H1 (cell line): ENCODE measurements at regions not wholly inside any gene's neighbourhood (a gene's known extent, or its start where the extent isn't known, plus 50 kb on each side); places are given as distances from the start of the nearest gene placed in this dataset.

Experiments used
- CTCF ChIA-PET: fragments of 300-600 bp; sonication (Branson Sonifier 250); formaldehyde crosslinking; loops from one replicate; lab custom pipeline; 2021; ENCODE audit not compliant: partially characterized antibody; lab: Charles Lee
- POLR2A ChIA-PET: fragments of 300-600 bp; sonication (Branson Sonifier 250); formaldehyde crosslinking; loops from one replicate; lab custom pipeline; 2021; ENCODE audit warnings: inconsistent platforms; ENCODE audit not compliant: partially characterized antibody; lab: Charles Lee
- DNase-seq, 2 experiments: peaks; one replicate each; pipeline versions ENCODE4 v3.0.0 to v3.0.0-alpha.2; 2010 to 2022; ENCODE audit warnings: low spot score in 2 of 2, low read depth in 1 of 2, mixed read lengths in 1 of 2
- FAIRE-seq: peaks from 2 replicates; lab custom pipeline; 2011; peaks lifted over from hg19 to GRCh38; lab: Jason Lieb, UNC
- H2AFZ ChIP-seq: 2 replicates; pipeline ENCODE4 v1.8.1; 2012; ENCODE audit warnings: low read length, inconsistent platforms
- H2AK5ac ChIP-seq: 2 replicates; pipeline ENCODE4 v1.6.1; 2013; ENCODE audit warnings: low read depth, low read length
- H2BK120ac ChIP-seq: replicated peaks from 2 replicates; pipeline ENCODE3; 2013; ENCODE audit warnings: low read depth, low read length, inconsistent platforms
- H2BK12ac ChIP-seq: 2 replicates; pipeline ENCODE4 v1.6.1; 2013; ENCODE audit warnings: low read depth, low read length
- H2BK15ac ChIP-seq: 2 replicates; pipeline ENCODE4 v1.6.1; 2013; ENCODE audit warnings: low read length
- H2BK20ac ChIP-seq: 2 replicates; pipeline ENCODE4 v1.6.1; 2013; ENCODE audit warnings: low read length
- H2BK5ac ChIP-seq: 2 replicates; pipeline ENCODE4 v1.6.1; 2013; ENCODE audit warnings: low read depth, low read length
- H3K14ac ChIP-seq: 2 replicates; pipeline ENCODE4 v1.6.1; 2013; ENCODE audit warnings: inconsistent platforms; ENCODE audit not compliant: insufficient read length
- H3K18ac ChIP-seq: 2 replicates; pipeline ENCODE4 v1.6.1; 2013; ENCODE audit warnings: low read length; ENCODE audit errors: extremely low read depth
- H3K23ac ChIP-seq: 2 replicates; pipeline ENCODE4 v1.6.1; 2013; ENCODE audit warnings: inconsistent platforms; ENCODE audit not compliant: insufficient read length
- H3K23me2 ChIP-seq: 2 replicates; pipeline ENCODE4 v1.6.1; 2013; ENCODE audit warnings: low read depth, low read length
- H3K27ac ChIP-seq: 2 replicates; pipeline ENCODE4 v1.6.1; 2011; ENCODE audit warnings: low read depth, low read length, inconsistent platforms
- H3K27me3 ChIP-seq, 4 experiments: replicated peaks in 1 of 4; 1 replicate in 1 of 4; 2 replicates in 3 of 4; pipeline versions ENCODE4 v1.6.1 to v1.8.1; 2011 to 2013; ENCODE audit warnings: low read length in 3 of 4, mild to moderate bottlenecking in 3 of 4, inconsistent platforms in 2 of 4, mixed read lengths in 2 of 4, moderate library complexity in 1 of 4; ENCODE audit not compliant: control insufficient read depth in 3 of 4, insufficient read depth in 3 of 4; ENCODE audit errors: extremely low read depth in 1 of 4
- H3K36me3 ChIP-seq, 4 experiments: 2 replicates each; pipeline versions ENCODE4 v1.6.1 to v1.8.1; 2011 to 2013; ENCODE audit warnings: mild to moderate bottlenecking in 4 of 4, low read length in 3 of 4, moderate library complexity in 2 of 4, control low read depth in 1 of 4, inconsistent platforms in 1 of 4; ENCODE audit not compliant: insufficient read depth in 4 of 4, control insufficient read depth in 2 of 4
- H3K4ac ChIP-seq: replicated peaks from 2 replicates; pipeline ENCODE3; 2013; ENCODE audit warnings: low read length, low read depth, mixed read lengths, inconsistent platforms; ENCODE audit not compliant: insufficient read length
- H3K4me1 ChIP-seq, 4 experiments: replicated peaks in 1 of 4; 1 replicate in 1 of 4; 2 replicates in 3 of 4; pipeline versions ENCODE4 v1.6.1 to v1.8.1; 2011 to 2013; ENCODE audit warnings: low read length in 3 of 4, inconsistent platforms in 2 of 4, mixed read lengths in 1 of 4; ENCODE audit not compliant: insufficient read depth in 4 of 4, control insufficient read depth in 3 of 4
- H3K4me2 ChIP-seq, 2 experiments: 2 replicates each; pipeline versions ENCODE4 v1.6.1 to v1.8.1; 2011 to 2013; ENCODE audit warnings: low read depth in 2 of 2, low read length in 2 of 2, control low read depth in 1 of 2, inconsistent platforms in 1 of 2, mild to moderate bottlenecking in 1 of 2; ENCODE audit not compliant: insufficient read depth in 1 of 2
- H3K4me3 ChIP-seq, 4 experiments: fragments of 200-600, 300-600 bp in 1 of 4; sonication (generic), shearing (Covaris generic), sonication (Bioruptor Twin) in 1 of 4; 2 replicates each; pipeline versions ENCODE4 v1.5.1 to v1.8.1; 2011 to 2016; ENCODE audit warnings: low read length in 4 of 4, low read depth in 3 of 4, control low read depth in 2 of 4, inconsistent platforms in 2 of 4, mild to moderate bottlenecking in 2 of 4, mixed read lengths in 1 of 4, moderate library complexity in 1 of 4; ENCODE audit not compliant: insufficient read depth in 2 of 4; ENCODE audit errors: extremely low read depth in 1 of 4
- H3K56ac ChIP-seq: replicated peaks from 2 replicates; pipeline ENCODE3; 2013; ENCODE audit warnings: low read depth, mild to moderate bottlenecking, mixed read lengths, low read length, inconsistent platforms; ENCODE audit not compliant: insufficient read length
- H3K79me1 ChIP-seq: 2 replicates; pipeline ENCODE4 v1.6.1; 2013; ENCODE audit warnings: low read depth, low read length, control low read depth
- H3K79me2 ChIP-seq, 2 experiments: 2 replicates each; pipeline versions ENCODE4 v1.6.1 to v1.8.1; 2012 to 2013; ENCODE audit warnings: low read length in 2 of 2, mild to moderate bottlenecking in 2 of 2, inconsistent platforms in 1 of 2; ENCODE audit not compliant: insufficient read depth in 2 of 2, control insufficient read depth in 1 of 2
- H3K9ac ChIP-seq, 4 experiments: replicated peaks in 1 of 4; 1 replicate in 1 of 4; 2 replicates in 3 of 4; pipeline versions ENCODE4 v1.6.1 to v1.8.1; 2011 to 2013; ENCODE audit warnings: low read depth in 3 of 4, low read length in 3 of 4, control low read depth in 2 of 4, mild to moderate bottlenecking in 2 of 4, moderate library complexity in 2 of 4, inconsistent platforms in 1 of 4; ENCODE audit errors: extremely low read depth in 1 of 4
- H3K9me3 ChIP-seq, 2 experiments: 2 replicates each; pipeline versions ENCODE4 v1.6.1 to v1.8.1; 2012 to 2013; ENCODE audit warnings: mild to moderate bottlenecking in 2 of 2, moderate library complexity in 2 of 2, control low read depth in 1 of 2, inconsistent platforms in 1 of 2, low read depth in 1 of 2, low read length in 1 of 2, mixed read lengths in 1 of 2; ENCODE audit not compliant: insufficient read depth in 2 of 2
- H4K20me1 ChIP-seq, 2 experiments: replicated peaks in 1 of 2; 2 replicates each; pipeline versions ENCODE3 to v1.8.1; 2011 to 2013; ENCODE audit warnings: inconsistent platforms in 2 of 2, low read length in 2 of 2, mild to moderate bottlenecking in 1 of 2; ENCODE audit not compliant: insufficient read depth in 2 of 2, control insufficient read depth in 1 of 2
- H4K5ac ChIP-seq: 2 replicates; pipeline ENCODE4 v1.6.1; 2013; ENCODE audit warnings: low read length, low read depth, mixed read lengths, inconsistent platforms; ENCODE audit not compliant: insufficient read length
- H4K8ac ChIP-seq: 2 replicates; pipeline ENCODE4 v1.8.0; 2013; ENCODE audit warnings: mild to moderate bottlenecking, moderate library complexity, low read length, inconsistent platforms; ENCODE audit not compliant: insufficient read depth; ENCODE audit errors: extremely low read depth
- H4K91ac ChIP-seq: replicated peaks from 2 replicates; pipeline ENCODE3; 2013; ENCODE audit warnings: low read length, mixed read lengths, inconsistent platforms; ENCODE audit not compliant: insufficient read length
- BACH1 ChIP-seq: IDR thresholded peaks from 2 replicates; pipeline ENCODE4 v1.6.1; 2012; ENCODE audit warnings: low read length, improper control_type of control experiment
- BRCA1 ChIP-seq: IDR thresholded peaks from 2 replicates; pipeline ENCODE4 v1.6.1; 2012; ENCODE audit warnings: low read depth, low read length, improper control_type of control experiment
- CBX5 ChIP-seq: fragments of 300-800, 300-1000 bp; sonication (generic); IDR thresholded peaks from 2 replicates; pipeline ENCODE4 v1.7.1; 2016; ENCODE audit warnings: antibody characterized with exemption, low read length, low read depth
- CTBP2 ChIP-seq: IDR thresholded peaks from 2 replicates; pipeline ENCODE4 v1.7.0; 2011; ENCODE audit warnings: borderline replicate concordance, mild to moderate bottlenecking, moderate library complexity, mixed read lengths, low read length; ENCODE audit not compliant: insufficient read depth, insufficient read length
- EP300 ChIP-seq, 2 experiments: IDR thresholded peaks; 1 replicate in 1 of 2; 2 replicates in 1 of 2; pipeline ENCODE4 v1.6.1; 2011 to 2012; ENCODE audit warnings: low read depth in 2 of 2, low read length in 2 of 2, mild to moderate bottlenecking in 2 of 2, borderline replicate concordance in 1 of 2, inconsistent platforms in 1 of 2, moderate library complexity in 1 of 2
- EZH2 ChIP-seq: fragments of 200-600 bp; sonication (generic); IDR thresholded peaks from 2 replicates; pipeline ENCODE4 v1.7.1; 2012; ENCODE audit warnings: low read depth, mild to moderate bottlenecking, moderate library complexity, low read length, inconsistent platforms; ENCODE audit not compliant: severe bottlenecking
- GTF2F1 ChIP-seq: IDR thresholded peaks from 2 replicates; pipeline ENCODE4 v1.6.1; 2012; ENCODE audit warnings: low read depth, low read length, improper control_type of control experiment, borderline replicate concordance
- POLR2AphosphoS5 ChIP-seq: IDR thresholded peaks from 2 replicates; pipeline ENCODE4 v1.6.1; 2011; ENCODE audit warnings: low read depth, low read length
- RAD21 ChIP-seq, 2 experiments: IDR thresholded peaks in 1 of 2; conservative IDR thresholded peaks in 1 of 2; 2 replicates each; pipeline ENCODE4 v1.6.1; 2011; ENCODE audit warnings: low read depth in 2 of 2, low read length in 2 of 2, improper control_type of control experiment in 1 of 2, inconsistent platforms in 1 of 2, mild to moderate bottlenecking in 1 of 2, moderate library complexity in 1 of 2
- RFX5 ChIP-seq: IDR thresholded peaks from 2 replicates; pipeline ENCODE4 v1.6.1; 2011; ENCODE audit warnings: low read depth, low read length, improper control_type of control experiment, borderline replicate concordance
- RNF2 ChIP-seq: fragments of 200-900, 300-1000 bp; sonication (generic); IDR thresholded peaks from 2 replicates; pipeline ENCODE4 v1.7.1; 2016; ENCODE audit warnings: borderline replicate concordance, low read depth, mild to moderate bottlenecking, antibody characterized with exemption, low read length; ENCODE audit not compliant: poor library complexity, severe bottlenecking; ENCODE audit errors: missing control alignments
- SP4 ChIP-seq: IDR thresholded peaks from 2 replicates; pipeline ENCODE4 v1.6.1; 2012; ENCODE audit warnings: low read length, inconsistent platforms
- TCF12 ChIP-seq: IDR thresholded peaks from 2 replicates; pipeline ENCODE4 v1.6.1; 2011; ENCODE audit warnings: low read depth, mild to moderate bottlenecking, low read length
- WGBS, 2 experiments: shearing (Covaris generic) in 1 of 2; methylation state at CpG; one replicate each; pipeline versions ENCODE4 v1.1.6 to v1.1.7; 2013 to 2015; ENCODE audit warnings: low lambda C conversion rate in 2 of 2, mixed read lengths in 2 of 2, inconsistent platforms in 1 of 2, low coverage in 1 of 2, missing lambda C conversion rate in 1 of 2; ENCODE audit not compliant: insufficient replicate concordance in 2 of 2, insufficient coverage in 1 of 2, insufficient read length in 1 of 2; ENCODE audit errors: extremely low coverage in 1 of 2, missing lambda C conversion rate in 1 of 2; 5-methylcytosine and 5-hydroxymethylcytosine counted together
- TF ChIP-seq, protein P1 (sequence below): IDR thresholded peaks from 2 replicates; pipeline ENCODE4 v1.6.1; 2011; ENCODE audit warnings: low read depth, mild to moderate bottlenecking, low read length; ENCODE audit not compliant: insufficient read depth

DNA sequence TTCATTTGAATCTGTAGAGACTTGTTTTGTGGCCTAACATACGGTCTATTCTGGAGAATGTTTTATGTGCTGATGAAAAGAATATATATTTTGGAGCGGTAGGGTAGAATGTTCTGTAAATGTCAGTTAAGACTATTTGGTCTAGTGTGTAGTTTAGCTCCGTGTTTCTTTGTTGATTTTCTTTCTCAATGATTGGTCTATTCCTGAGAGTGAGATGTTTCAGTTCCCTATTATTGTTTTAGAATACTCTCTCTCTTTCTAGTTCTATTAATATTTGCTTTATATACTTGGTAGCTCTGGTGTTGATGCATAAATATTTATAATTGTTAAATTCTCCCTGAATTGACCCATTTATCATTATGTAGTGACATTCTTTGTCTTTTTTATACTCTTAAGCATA is 236.5 kb downstream of the GLUD2 start:
- no peak overlapping the region for H4K91ac ChIP-seq
- ChIA-PET CTCF (no interaction called here), POLR2A (no interaction called here)
- H3K23me2 ChIP-seq: no peaks in the 10 kb centered on the region
- H4K20me1 ChIP-seq: no peaks in the 10 kb centered on the region
- no peak overlapping the region for H2BK5ac ChIP-seq
- H3K4me3 ChIP-seq: no peak overlapping the region
- H3K27me3 ChIP-seq: no peaks in the 10 kb centered on the region
- H2BK120ac ChIP-seq: no peak overlapping the region
- no peak for FAIRE-seq
- no peak overlapping the region for H2BK20ac ChIP-seq
- H3K79me2 ChIP-seq: no peaks in the 10 kb centered on the region
- no peak overlapping the region for H3K18ac ChIP-seq
- no peak overlapping the region for H2AFZ ChIP-seq
- no peak overlapping the region for H3K23ac ChIP-seq
- no peak overlapping the region for H2BK12ac ChIP-seq
- no peak overlapping the region for H2BK15ac ChIP-seq
- H4K5ac ChIP-seq: no peak overlapping the region
- H3K36me3 ChIP-seq: no peaks in the 10 kb centered on the region
- H3K4me2 ChIP-seq: no peak overlapping the region
- no peak overlapping the region for H4K8ac ChIP-seq
- 0 out of 4 replicates have a peak, but pooled peaks cover 0 to 6% of the 10 kb centered on the region in 2 experiments for H3K9me3 ChIP-seq
- H3K4me1 ChIP-seq: no peaks in the 10 kb centered on the region
- H3K9ac ChIP-seq: no peak overlapping the region
- H3K4ac ChIP-seq: no peak overlapping the region
- no peak overlapping the region for H3K14ac ChIP-seq
- 94% methylated on average over 3 of the region's 3 CpGs; no CpG with 5 or more reads in 1 of the 2 experiments for WGBS, 2 experiments
- H2AK5ac ChIP-seq: no peak overlapping the region
- no peaks in the 10 kb centered on the region for H3K79me1 ChIP-seq
- H3K27ac ChIP-seq: no peak overlapping the region
- H3K56ac ChIP-seq: no peak overlapping the region
- no peak for DNase-seq
- TF ChIP-seq GTF2F1 (no peak), BACH1 (no peak), EZH2 (no peak), POLR2AphosphoS5 (no peak), BRCA1 (no peak), CBX5 (no peak), CTBP2 (no peak), SP4 (no peak), RFX5 (no peak), EP300 (IDR thresholded peaks at IDR 0.05; ENCODE audit: borderline replicate concordance in 1 of 2, low read depth in 2 of 2, low read length in 2 of 2) (no peak), TCF12 (no peak), RNF2 (no peak), RAD21 (IDR thresholded peaks at IDR 0.05 in 1 of 2, conservative IDR thresholded peaks at IDR 0.05 in 1 of 2; ENCODE audit: low read depth in 2 of 2, low read length in 2 of 2) (no peak)
- TF ChIP-seq, protein P1, sequence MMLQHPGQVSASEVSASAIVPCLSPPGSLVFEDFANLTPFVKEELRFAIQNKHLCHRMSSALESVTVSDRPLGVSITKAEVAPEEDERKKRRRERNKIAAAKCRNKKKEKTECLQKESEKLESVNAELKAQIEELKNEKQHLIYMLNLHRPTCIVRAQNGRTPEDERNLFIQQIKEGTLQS: no peak
